ENCODE measurements at regions not wholly inside any gene's neighbourhood (a gene's known extent, or its start where the extent isn't known, plus 50 kb on each side); places are given as distances from the start of the nearest gene placed in this dataset.
A peak's percentile ranks its signal among the peaks of the same experiment; 100 is the strongest.

GRCh38 chr12:45587012-45587411, 142.5 kb upstream of the ARID2 start:
- no peak for DNase-seq (ENCODE audit: low read depth)

- peak; percentile 25 for DNase-seq (ENCODE audit: low read depth)
Observed at GRCh38 chr12:45587877-45588533, 141.5 kb upstream of the ARID2 start.

- no peak for DNase-seq (ENCODE audit: low read depth)
Observed at GRCh38 chr12:45590646-45591045, 138.9 kb upstream of the ARID2 start.

- DNase-seq (ENCODE audit: low read depth): no peak
Observed at GRCh38 chr12:45591635-45592034, 137.9 kb upstream of the ARID2 start.

DNA sequence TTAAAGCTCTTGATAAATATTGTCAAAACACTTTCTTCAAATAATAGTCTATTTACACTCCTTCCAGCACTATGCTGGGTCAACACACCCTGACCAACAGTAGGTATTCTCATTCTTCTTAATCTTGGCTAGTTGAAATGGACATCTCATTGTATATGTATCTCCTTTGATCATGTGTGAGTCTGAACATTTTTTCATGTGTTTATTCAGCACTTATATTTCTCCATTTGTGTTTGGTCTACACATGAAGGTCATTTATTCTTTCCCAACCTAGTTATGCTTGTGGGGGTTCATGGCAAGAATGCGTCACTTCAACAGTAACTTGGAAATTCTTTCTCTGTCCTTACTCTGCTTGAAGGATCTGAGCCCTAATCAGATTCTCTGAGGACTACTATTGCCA, 133.1 kb upstream of the ARID2 start:
- no peak for DNase-seq (ENCODE audit: low read depth)

DNA sequence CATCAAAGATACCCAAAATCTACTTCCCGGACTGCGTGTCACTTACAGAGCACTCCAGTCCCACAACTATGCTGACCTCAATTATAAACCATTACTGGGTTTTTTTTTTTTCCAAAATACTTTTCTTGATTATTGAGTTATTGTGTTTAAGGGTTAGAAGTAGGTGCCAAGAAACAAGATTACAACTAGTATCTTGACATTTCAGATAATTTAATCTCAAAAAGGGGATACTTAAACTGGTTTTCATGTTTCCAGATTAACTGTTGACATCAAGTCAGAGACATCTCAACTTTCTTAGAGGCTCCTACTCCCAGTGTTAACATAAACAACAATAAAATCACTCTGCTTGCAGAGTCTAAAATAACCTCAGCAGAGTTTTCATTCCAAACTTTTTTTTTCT, 131.2 kb upstream of the ARID2 start:
- no peak for DNase-seq (ENCODE audit: low read depth)

DNA sequence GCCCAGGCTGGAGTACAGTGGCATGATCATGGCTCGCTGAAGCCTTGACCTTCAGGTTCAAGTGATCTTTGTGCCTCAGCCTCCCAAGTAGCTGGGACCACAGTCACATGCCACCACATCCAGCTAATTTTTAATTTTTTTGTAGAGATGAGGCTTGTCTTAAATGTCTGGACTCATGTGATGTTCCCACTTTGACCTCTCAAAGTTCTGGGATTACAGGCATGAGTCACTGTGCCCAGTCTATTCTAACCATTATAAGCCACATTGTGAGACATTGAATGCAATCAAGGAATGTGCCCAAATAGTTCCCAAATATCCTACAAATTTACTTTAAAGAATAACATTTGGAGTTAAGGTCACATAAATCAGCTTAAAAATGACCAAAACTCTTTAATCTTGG, 130.7 kb upstream of the ARID2 start:
- peak; percentile 14 for DNase-seq (ENCODE audit: low read depth)

DNA sequence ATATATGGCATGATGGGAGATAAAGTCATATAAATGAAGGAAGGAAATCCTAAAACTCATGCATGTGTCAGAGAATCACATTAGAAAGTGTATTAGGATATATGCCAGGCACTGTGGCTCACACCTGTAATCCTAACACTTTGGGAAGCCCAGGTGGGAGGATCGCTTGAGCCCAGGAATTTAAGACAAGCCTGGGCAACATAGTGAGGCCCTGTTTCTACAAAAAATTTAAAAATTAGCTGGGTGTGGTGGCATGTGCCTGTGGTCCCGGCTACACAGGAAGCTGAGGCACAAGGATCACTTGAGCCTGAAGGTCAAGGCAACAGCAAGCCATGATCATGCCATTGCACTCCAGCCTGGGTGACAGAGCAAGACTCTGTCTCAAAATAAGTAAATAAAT, 130.3 kb upstream of the ARID2 start:
- no peak for DNase-seq (ENCODE audit: low read depth)

DNA sequence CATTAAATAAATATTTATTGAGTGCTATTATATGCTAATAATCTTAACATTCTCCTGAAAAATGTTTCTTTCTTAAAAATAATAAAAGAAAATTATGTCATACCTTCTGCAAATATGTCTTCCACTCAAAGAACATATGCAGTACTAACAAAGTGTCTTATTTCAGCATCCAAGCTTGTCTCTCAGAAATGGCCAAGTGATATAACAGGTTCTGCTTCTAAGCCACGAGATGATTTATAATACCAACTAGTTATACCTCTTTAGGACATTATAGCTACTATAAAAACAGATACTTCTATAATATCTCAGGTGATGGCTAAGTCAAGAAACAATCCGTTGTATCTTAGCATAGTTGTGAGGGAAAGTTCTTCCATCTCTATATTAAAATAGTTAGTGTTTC, 128.1 kb upstream of the ARID2 start:
- no peak for DNase-seq (ENCODE audit: low read depth)

DNA sequence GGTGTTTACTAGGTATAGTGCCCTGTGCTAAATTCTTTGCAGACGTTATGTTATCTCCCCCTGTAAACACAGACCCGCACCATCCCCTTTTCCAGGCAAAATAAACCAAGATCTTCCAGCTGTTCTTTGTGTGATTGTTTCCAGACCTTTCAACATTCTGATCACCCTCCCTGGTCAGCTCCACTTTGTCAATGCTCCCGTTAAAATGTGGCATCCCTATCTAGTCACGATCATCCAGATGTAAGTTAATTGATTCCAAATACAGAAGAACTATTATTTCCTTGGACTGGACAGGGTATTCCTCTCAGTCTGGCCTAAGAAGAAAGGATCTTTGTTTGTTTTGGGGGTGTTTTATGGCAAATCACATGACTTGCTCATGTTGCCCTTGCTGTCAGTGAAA, 127.6 kb upstream of the ARID2 start:
- no peak for DNase-seq (ENCODE audit: low read depth)

DNA sequence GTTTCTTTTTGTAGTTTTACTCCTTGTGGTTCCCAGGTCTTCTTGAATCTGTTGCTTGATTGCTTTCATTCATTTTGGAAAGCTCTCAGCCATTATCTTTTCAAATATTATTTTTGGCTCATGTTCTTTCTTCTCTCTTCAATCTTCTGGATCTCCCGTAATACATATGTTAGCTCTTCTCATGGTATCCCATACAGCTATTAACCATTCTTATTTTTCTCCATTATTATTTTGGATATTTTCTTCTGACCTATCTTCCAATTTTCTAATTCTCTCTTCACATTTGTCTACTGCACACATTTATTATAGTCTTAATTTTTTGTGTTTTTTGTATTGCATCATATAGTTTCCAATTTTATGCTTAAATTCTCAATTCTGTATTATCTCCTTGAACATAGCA, 123.9 kb upstream of the ARID2 start:
- no peak for DNase-seq (ENCODE audit: low read depth)

DNA sequence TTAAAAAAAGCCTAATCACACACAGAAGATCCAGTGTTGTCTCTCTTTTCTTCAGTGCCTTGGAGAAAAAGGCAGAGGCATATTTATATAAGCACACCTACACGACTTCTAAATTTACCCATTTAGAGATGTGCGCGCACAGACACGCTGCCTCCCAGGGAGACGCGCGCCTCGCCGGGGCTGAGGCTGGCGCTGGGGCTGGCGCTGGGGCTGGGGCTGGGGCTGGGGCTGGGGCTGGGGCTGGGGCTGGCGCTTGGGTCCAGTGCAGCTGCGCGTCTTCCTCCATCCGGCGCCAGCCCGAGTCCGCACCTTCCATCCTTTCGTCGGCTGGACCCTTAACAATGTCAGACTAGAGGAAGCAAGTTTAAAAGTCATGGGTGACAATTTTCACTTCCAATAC, 118.4 kb upstream of the ARID2 start:
- DNase-seq (ENCODE audit: low read depth): no peak

DNA sequence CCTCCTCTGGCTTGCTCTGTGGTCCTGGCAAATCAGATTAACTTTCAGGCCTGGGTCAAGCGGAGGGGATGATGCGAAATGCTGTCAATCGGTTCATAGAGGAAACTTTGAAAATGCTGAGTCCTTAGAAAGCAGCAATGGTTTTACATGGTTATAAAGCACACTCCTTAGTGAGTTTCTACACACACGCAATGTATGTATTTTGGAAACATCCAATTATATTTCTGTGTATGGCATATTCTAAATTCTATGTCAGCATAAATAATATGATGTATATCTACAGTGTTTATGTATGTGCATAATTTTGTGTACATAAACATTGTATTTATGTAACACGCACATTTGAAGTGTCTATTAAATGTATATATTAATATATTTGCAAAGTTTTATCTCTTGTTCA, 118.0 kb upstream of the ARID2 start:
- no peak for DNase-seq (ENCODE audit: low read depth)

GRCh38 chr12:45612044-45612794, 117.3 kb upstream of the ARID2 start:
- DNase-seq (ENCODE audit: low read depth): peak; percentile 45

GRCh38 chr12:45613296-45613695, 116.2 kb upstream of the ARID2 start:
- peak; percentile 9 for DNase-seq (ENCODE audit: low read depth)

DNA sequence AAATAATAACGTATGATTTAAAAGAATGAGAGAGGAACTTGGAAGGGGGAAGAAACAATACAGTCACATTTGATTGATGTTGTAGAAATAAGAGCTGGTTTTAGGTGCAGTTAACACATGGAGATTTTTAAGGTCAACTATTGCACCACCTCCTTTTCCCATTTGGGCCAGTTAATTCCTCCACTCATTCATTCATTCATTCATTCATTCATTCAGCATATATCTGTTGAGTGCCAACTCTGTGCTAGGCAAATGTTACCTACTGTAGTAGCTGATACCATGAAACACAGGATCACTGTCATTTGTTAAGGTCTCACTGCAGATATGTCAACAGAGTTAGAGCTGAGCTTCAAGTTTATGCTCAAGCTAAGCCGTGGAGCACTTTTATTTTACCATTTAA, 115.7 kb upstream of the ARID2 start:
- DNase-seq (ENCODE audit: low read depth): no peak

DNA sequence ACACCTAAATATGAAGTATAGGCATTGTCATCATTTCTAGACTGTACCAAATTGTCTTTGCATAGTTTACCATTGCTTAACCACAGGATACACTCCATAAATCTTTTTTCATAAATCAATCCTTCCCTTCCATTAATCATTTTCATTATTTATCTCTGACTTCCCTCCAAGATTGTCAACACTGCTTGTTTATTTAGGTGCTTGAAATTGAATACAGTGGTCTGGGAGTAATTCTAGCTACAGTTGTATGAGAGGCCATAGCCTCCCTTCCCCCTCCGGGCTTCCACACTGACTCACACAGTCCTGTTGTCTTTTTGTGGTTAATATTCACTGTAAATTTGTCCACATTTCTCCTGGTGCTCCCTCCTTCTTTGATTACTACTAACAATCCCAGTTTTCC, 114.2 kb upstream of the ARID2 start:
- DNase-seq (ENCODE audit: low read depth): peak; percentile 68

GRCh38 chr12:45619736-45620135, 109.8 kb upstream of the ARID2 start:
- no peak for DNase-seq (ENCODE audit: low read depth)

GRCh38 chr12:45621703-45622102, 107.8 kb upstream of the ARID2 start:
- DNase-seq (ENCODE audit: low read depth): no peak

GRCh38 chr12:45622210-45622937, 107.1 kb upstream of the ARID2 start:
- DNase-seq (ENCODE audit: low read depth): no peak

GRCh38 chr12:45623221-45623620, 106.3 kb upstream of the ARID2 start:
- no peak for DNase-seq (ENCODE audit: low read depth)

- no peak for DNase-seq (ENCODE audit: low read depth)
Observed at GRCh38 chr12:45623940-45624339, 105.6 kb upstream of the ARID2 start.

GRCh38 chr12:45626965-45627364, 102.5 kb upstream of the ARID2 start:
- DNase-seq (ENCODE audit: low read depth): no peak
